Dendritic cell treated with granulocyte-macrophage colony-stimulating factor and Interleukin-4, amounts not matched to agents 40 ng/mL and 50 ng/mL, for 4 days (primary cell): ENCODE measurements at regions not wholly inside any gene's neighbourhood (a gene's known extent, or its start where the extent isn't known, plus 50 kb on each side); places are given as distances from the start of the nearest gene placed in this dataset.
"Not testable (repeated sequence)": the region's sequence is repeated elsewhere in the genome, so short reads cannot be mapped to it uniquely, and the experiment has no call there.

Source experiments
- H3K27ac Mint-ChIP-seq: one replicate; pipeline ENCODE4 v1.8.0; 2022; ENCODE audit warnings: mild to moderate bottlenecking, mixed read lengths
- H3K27me3 Mint-ChIP-seq: one replicate; pipeline ENCODE4 v1.8.0; 2022; ENCODE audit warnings: mild to moderate bottlenecking, mixed read lengths
- H3K36me3 Mint-ChIP-seq: one replicate; pipeline ENCODE4 v1.8.0; 2022; ENCODE audit warnings: low read depth, mixed read lengths
- H3K4me1 Mint-ChIP-seq: one replicate; pipeline ENCODE4 v1.8.0; 2022; ENCODE audit warnings: low read depth, mixed read lengths
- H3K4me3 Mint-ChIP-seq: one replicate; pipeline ENCODE4 v1.8.0; 2022; ENCODE audit warnings: mild to moderate bottlenecking, moderate library complexity, mixed read lengths
- H3K9me3 Mint-ChIP-seq: one replicate; pipeline ENCODE4 v1.8.0; 2022; ENCODE audit warnings: mixed read lengths
- intact Hi-C: fragments of 100-400 bp; cut with micrococcal nuclease; formaldehyde crosslinking; loops from one replicate; pipeline ENCODE4 v1.15.0; 2022

DNA sequence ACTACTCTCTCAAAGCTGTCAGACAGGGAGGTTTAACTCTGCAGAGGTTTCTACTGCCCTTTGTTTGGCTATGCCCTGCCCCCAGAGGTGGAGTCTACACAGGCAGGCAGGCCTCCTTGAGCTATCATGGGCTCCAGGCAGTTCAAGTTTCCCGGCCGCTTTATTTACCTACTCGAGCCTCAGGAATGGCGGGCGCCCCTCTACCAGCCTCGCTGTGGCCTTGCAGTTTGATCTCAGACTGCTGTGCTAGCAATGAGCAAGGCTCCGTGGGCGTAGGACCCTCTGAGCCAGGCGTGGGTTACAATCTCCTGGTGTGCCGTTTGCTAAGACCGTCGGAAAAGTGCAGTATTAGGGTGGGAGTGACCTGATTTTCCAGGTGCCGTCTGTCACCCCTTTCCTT lies 124.3 kb downstream of the PTCHD1 start:
- peaks cover 51% of the 10 kb centered on the region for H3K9me3 Mint-ChIP-seq
- H3K4me3 Mint-ChIP-seq, H3K27me3 Mint-ChIP-seq, H3K27ac Mint-ChIP-seq, H3K36me3 Mint-ChIP-seq, intact Hi-C loops, H3K4me1 Mint-ChIP-seq: not testable (repeated sequence)

- peaks cover 45% of the 10 kb centered on the region for H3K9me3 Mint-ChIP-seq
- no peak overlapping the region for H3K4me3 Mint-ChIP-seq
- intact Hi-C loops = no loop called here
- H3K4me1 Mint-ChIP-seq = no peaks in the 10 kb centered on the region
- H3K27ac Mint-ChIP-seq = no peak overlapping the region
- no peaks in the 10 kb centered on the region for H3K27me3 Mint-ChIP-seq
- H3K36me3 Mint-ChIP-seq = no peaks in the 10 kb centered on the region
These were observed 130.6 kb downstream of the PTCHD1 start for GRCh38 chrX:23465105-23465791.

DNA sequence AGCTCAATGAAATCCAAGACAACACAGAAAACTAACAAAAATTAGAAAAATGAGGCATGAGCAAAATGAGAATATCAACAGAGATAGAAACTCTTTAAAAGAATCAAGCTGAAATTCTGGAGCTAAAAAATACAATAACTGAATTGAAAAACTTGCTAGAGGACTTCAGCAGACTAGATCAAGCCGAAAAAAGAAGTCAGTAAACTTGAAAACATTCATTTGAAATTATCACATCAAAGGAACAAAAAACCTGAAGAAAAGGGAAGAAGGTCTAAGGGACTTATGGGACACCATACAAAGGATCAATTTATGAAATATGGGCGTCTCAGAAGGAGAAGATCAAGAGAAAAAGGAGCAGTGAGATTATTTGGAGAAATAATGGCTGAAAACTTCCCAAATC lies 131.3 kb downstream of the PTCHD1 start:
- Mint-ChIP-seq H3K4me1 (no peaks in the 10 kb centered on the region), H3K27ac (no peak overlapping the region), H3K27me3 (no peaks in the 10 kb centered on the region), H3K4me3 (no peak overlapping the region), H3K9me3 (peaks cover 50% of the 10 kb centered on the region), H3K36me3 (no peaks in the 10 kb centered on the region)
- intact Hi-C loops = no loop called here

DNA sequence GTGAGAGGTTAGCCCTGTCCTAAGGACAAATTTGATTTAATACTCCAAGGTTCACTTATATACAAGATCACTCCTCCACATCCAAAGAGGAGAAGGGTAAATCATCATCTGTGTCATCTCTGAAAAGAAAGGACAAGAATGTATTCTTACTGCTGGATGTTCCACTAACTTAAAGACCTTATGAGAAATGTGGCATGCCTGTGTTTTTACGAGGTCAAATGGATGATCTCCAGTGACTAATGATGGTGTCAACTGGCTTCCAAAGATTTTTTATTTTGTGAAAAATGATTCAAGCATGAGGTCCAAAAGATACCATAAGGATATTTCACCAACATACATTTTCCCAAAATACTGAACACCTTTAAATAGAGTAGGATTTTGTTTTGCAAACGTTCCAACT lies 143.4 kb downstream of the PTCHD1 start:
- H3K36me3 Mint-ChIP-seq = no peaks in the 10 kb centered on the region
- H3K9me3 Mint-ChIP-seq = peaks cover 27% of the 10 kb centered on the region
- H3K4me1 Mint-ChIP-seq = no peaks in the 10 kb centered on the region
- H3K27me3 Mint-ChIP-seq = no peaks in the 10 kb centered on the region
- intact Hi-C loops = no loop called here
- no peak overlapping the region for H3K4me3 Mint-ChIP-seq
- no peak overlapping the region for H3K27ac Mint-ChIP-seq

GRCh38 chrX:23478561-23478960 lies 143.9 kb downstream of the PTCHD1 start:
- Mint-ChIP-seq H3K27me3 (no peaks in the 10 kb centered on the region), H3K27ac (no peak overlapping the region), H3K4me3 (no peak overlapping the region), H3K9me3 (peaks cover 27% of the 10 kb centered on the region), H3K36me3 (no peaks in the 10 kb centered on the region), H3K4me1 (no peaks in the 10 kb centered on the region)
- intact Hi-C loops = no loop called here

GRCh38 chrX:23482561-23482960 lies 147.9 kb downstream of the PTCHD1 start:
- intact Hi-C loops = no loop called here

DNA sequence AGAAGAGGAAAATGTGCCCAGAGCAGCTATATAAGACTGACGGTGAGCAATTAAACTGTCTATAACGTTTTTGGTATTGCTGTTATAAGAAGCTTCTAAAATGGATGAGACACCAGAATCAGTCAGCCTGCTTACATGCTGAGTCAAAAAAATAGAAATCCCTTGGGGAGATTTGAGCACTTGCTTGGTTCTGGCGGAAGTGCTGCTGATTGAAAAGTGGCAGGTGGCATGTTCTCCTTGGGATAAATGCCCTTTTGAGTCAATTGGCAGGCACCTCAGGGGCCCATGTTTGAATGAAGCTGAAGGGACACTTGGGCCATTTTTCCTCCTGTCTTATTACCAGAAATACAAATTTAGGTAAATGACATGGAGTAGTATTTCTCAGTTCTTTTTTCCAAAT lies 148.7 kb downstream of the PTCHD1 start:
- H3K36me3 Mint-ChIP-seq = no peaks in the 10 kb centered on the region
- no peaks in the 10 kb centered on the region for H3K27me3 Mint-ChIP-seq
- no peaks in the 10 kb centered on the region for H3K4me1 Mint-ChIP-seq
- H3K9me3 Mint-ChIP-seq = peaks cover 17% of the 10 kb centered on the region
- intact Hi-C loops = no loop called here
- H3K4me3 Mint-ChIP-seq = no peak overlapping the region
- H3K27ac Mint-ChIP-seq = no peak overlapping the region

More at GRCh38 chrX:23482561-23482960, 147.9 kb downstream of the PTCHD1 start:
- Mint-ChIP-seq H3K9me3 (peaks cover 20% of the 10 kb centered on the region), H3K4me3 (no peak overlapping the region), H3K27ac (no peak overlapping the region), H3K27me3 (no peaks in the 10 kb centered on the region), H3K4me1 (no peaks in the 10 kb centered on the region), H3K36me3 (no peaks in the 10 kb centered on the region)

DNA sequence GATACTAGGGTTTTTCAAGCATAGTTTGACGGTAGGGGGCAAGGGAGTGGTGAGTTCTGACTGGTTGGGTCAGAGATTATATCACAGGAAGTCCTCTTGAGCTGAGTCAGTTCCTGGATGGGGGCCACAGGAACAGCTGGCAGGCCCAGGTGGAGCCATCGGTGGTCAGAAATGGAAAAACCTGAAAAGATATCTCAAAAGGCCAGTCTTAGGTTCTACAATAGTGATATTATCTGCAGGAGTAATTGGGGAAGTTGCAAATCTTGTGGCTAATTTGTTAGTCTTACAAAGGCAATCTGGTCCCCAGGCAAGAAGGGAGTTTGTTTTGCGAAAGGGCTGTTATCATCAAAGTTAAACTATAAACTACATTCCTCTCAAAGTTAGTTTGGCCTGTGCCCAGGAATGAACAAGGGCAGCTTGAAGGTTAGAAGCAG lies 159.3 kb downstream of the PTCHD1 start:
- Mint-ChIP-seq H3K4me3 (no peak overlapping the region), H3K27me3 (no peaks in the 10 kb centered on the region), H3K27ac (no peak overlapping the region), H3K36me3 (no peaks in the 10 kb centered on the region), H3K9me3 (no peaks in the 10 kb centered on the region), H3K4me1 (no peaks in the 10 kb centered on the region)
- intact Hi-C loops = no loop called here

GRCh38 chrX:23494741-23495140 lies 160.1 kb downstream of the PTCHD1 start:
- Mint-ChIP-seq H3K4me3 (no peak overlapping the region), H3K27ac (no peak overlapping the region), H3K36me3 (no peaks in the 10 kb centered on the region), H3K9me3 (no peaks in the 10 kb centered on the region), H3K27me3 (no peaks in the 10 kb centered on the region), H3K4me1 (no peaks in the 10 kb centered on the region)
- intact Hi-C loops = no loop called here

DNA sequence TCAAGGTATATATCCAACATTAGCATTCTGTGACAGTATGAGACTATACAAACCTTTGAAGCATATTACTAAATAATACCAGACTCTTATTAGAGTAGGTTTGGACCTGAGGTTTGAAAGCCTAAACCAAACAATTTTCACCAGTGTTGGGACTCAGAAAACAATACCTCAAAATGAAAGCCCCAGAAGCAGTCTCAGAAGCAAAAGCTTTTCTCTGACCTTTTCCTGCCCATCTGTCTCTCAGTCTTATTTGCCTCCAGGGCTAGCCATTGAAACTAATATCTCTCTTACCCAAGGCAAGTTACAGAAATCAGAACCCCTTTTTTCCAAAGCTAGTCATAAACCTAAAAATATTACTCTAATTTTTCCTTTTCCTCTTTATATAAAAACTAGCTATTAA lies 163.3 kb downstream of the PTCHD1 start:
- no peaks in the 10 kb centered on the region for H3K9me3 Mint-ChIP-seq

DNA sequence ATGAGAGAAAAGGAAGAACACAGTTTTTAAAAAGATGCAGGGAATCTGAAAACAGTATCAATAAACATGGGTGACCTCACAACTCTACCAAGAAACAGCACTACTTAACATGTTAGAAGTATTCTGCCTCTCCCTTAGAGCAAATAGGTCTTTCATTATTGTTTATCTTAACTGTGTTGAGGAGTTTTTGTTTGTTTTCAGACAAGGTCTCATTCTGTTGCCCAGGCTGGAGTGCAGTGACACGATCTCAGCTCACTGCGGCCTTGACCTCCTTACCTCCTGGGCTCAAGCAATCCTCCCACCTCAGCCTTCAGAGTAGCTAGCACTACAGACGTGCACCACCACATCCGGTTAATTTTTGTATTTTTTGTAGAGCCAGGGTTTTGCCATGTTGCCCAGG lies 165.3 kb upstream of the PRDX4 start:
- Mint-ChIP-seq H3K4me1 (no peaks in the 10 kb centered on the region), H3K36me3 (no peaks in the 10 kb centered on the region), H3K27me3 (no peaks in the 10 kb centered on the region), H3K9me3 (no peaks in the 10 kb centered on the region), H3K27ac (no peak overlapping the region), H3K4me3 (no peak overlapping the region)
- intact Hi-C loops = no loop called here

More for the DNA sequence above, 163.3 kb downstream of the PTCHD1 start:
- H3K4me3 Mint-ChIP-seq = no peak overlapping the region
- H3K27me3 Mint-ChIP-seq = no peaks in the 10 kb centered on the region
- H3K36me3 Mint-ChIP-seq = no peaks in the 10 kb centered on the region
- no peaks in the 10 kb centered on the region for H3K4me1 Mint-ChIP-seq
- no peak overlapping the region for H3K27ac Mint-ChIP-seq
- intact Hi-C loops = no loop called here

- intact Hi-C loops = no loop called here
- no peak overlapping the region for H3K4me3 Mint-ChIP-seq
- no peak overlapping the region for H3K27ac Mint-ChIP-seq
- no peaks in the 10 kb centered on the region for H3K36me3 Mint-ChIP-seq
- no peaks in the 10 kb centered on the region for H3K27me3 Mint-ChIP-seq
- no peaks in the 10 kb centered on the region for H3K4me1 Mint-ChIP-seq
- H3K9me3 Mint-ChIP-seq = peaks cover 4% of the 10 kb centered on the region
These were observed 163.3 kb upstream of the PRDX4 start for GRCh38 chrX:23503835-23504539.

DNA sequence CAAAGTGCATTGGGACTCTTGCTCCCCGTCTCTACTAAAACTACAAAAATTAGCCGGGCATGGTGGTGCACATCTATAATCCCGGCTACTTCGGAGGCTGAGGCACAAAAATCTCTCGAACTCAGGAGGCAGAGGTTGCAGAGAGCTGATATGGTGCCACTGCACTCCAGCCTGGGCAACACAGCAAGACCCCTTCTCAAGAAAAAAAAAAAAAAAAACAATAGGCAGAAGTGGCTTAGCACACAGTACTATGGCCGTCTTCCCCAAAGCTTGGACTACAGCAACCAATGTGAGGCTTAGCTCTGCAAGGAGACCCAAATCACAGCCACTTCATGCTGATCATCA lies 162.8 kb upstream of the PRDX4 start:
- H3K27me3 Mint-ChIP-seq = no peaks in the 10 kb centered on the region
- H3K4me3 Mint-ChIP-seq = no peak overlapping the region
- H3K4me1 Mint-ChIP-seq = no peaks in the 10 kb centered on the region
- intact Hi-C loops = no loop called here
- H3K9me3 Mint-ChIP-seq = peaks cover 7% of the 10 kb centered on the region
- no peak overlapping the region for H3K27ac Mint-ChIP-seq
- H3K36me3 Mint-ChIP-seq = no peaks in the 10 kb centered on the region

DNA sequence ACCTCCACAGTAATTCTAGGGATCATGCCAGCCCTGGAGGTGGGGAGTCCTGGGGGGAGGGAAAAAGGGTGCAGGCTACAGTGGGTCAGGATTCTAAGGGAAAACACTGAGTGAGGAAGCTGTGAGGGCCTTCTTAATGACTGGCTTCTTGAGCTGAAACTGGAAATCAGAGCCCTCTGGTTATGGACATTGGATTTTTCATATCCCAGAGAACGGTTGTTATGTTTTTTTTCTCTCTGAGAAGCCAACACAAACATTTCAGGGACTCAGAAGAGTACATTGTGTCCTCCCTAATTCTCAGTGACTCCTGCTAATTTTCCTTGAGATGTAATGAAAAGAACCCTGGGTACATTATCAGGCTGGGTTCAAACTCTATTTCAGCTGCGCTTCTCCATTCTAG lies 162.4 kb upstream of the PRDX4 start:
- intact Hi-C loops = no loop called here
- no peaks in the 10 kb centered on the region for H3K4me1 Mint-ChIP-seq
- H3K27me3 Mint-ChIP-seq = no peaks in the 10 kb centered on the region
- H3K9me3 Mint-ChIP-seq = peaks cover 7% of the 10 kb centered on the region
- no peaks in the 10 kb centered on the region for H3K36me3 Mint-ChIP-seq
- H3K4me3 Mint-ChIP-seq = no peak overlapping the region
- H3K27ac Mint-ChIP-seq = no peak overlapping the region
